Endothelial cell of umbilical vein (primary cell): ENCODE measurements at regions not wholly inside any gene's neighbourhood (a gene's known extent, or its start where the extent isn't known, plus 50 kb on each side); places are given as distances from the start of the nearest gene placed in this dataset.
A peak's percentile ranks its signal among the peaks of the same experiment; 100 is the strongest.

Source experiments
- BruUV-seq: library from RNA; stranded (reverse); fragments of 400-500 nt; replicated peaks from 2 replicates; lab custom pipeline; 2021; lab: Mats Ljungman, UMichigan
- CTCF ChIA-PET: fragments of 300-600, 350-600 bp; sonication (Branson Sonifier 250); formaldehyde crosslinking; loops from one replicate; lab custom pipeline; 2021; ENCODE audit warnings: antibody characterized with exemption, inconsistent platforms; lab: Charles Lee
- POLR2A ChIA-PET: fragments of 300-600, 350-600 bp; sonication (Branson Sonifier 250); formaldehyde crosslinking; loops from one replicate; lab custom pipeline; 2021; ENCODE audit warnings: antibody characterized with exemption, inconsistent platforms; lab: Charles Lee
- DNase-seq: peaks from one replicate; pipeline ENCODE4 v3.0.0-alpha.2; 2011; ENCODE audit warnings: low read depth, low spot score
- FAIRE-seq: peaks from 2 replicates; lab custom pipeline; 2011; peaks lifted over from hg19 to GRCh38; lab: Jason Lieb, UNC
- H2AFZ ChIP-seq: 2 replicates; pipeline ENCODE4 v1.6.0; 2012; ENCODE audit warnings: low read depth, low read length, control low read depth, inconsistent platforms
- H3K27ac ChIP-seq: 2 replicates; pipeline ENCODE4 v1.5.1; 2011; ENCODE audit warnings: low read depth, mild to moderate bottlenecking, control low read depth, low read length, moderate library complexity; ENCODE audit not compliant: insufficient read depth
- H3K27me3 ChIP-seq, 2 experiments: 2 replicates each; pipeline versions ENCODE4 v1.6.0 to v1.6.1; 2011; ENCODE audit warnings: low read length in 2 of 2, mixed read lengths in 1 of 2; ENCODE audit not compliant: control insufficient read depth in 2 of 2, insufficient read depth in 2 of 2
- H3K36me3 ChIP-seq, 2 experiments: 2 replicates in 1 of 2; 3 replicates in 1 of 2; pipeline ENCODE4 v1.5.1; 2011; ENCODE audit warnings: low read length in 2 of 2, mild to moderate bottlenecking in 1 of 2, moderate library complexity in 1 of 2; ENCODE audit not compliant: control insufficient read depth in 2 of 2, insufficient read depth in 2 of 2; ENCODE audit errors: extremely low read depth in 1 of 2
- H3K4me1 ChIP-seq: 3 replicates; pipeline ENCODE4 v1.5.1; 2011; ENCODE audit warnings: mild to moderate bottlenecking, low read length; ENCODE audit not compliant: control insufficient read depth, insufficient read depth; ENCODE audit errors: extremely low read depth
- H3K4me2 ChIP-seq: 2 replicates; pipeline ENCODE4 v1.6.1; 2011; ENCODE audit warnings: low read length, control low read depth, mixed read lengths; ENCODE audit not compliant: insufficient read depth
- H3K4me3 ChIP-seq, 3 experiments: fragments of 200-600 bp in 1 of 3; sonication (generic), shearing (Covaris generic) in 1 of 3; replicated peaks in 1 of 3; 2 replicates each; pipeline ENCODE4 v1.5.1; 2011 to 2016; ENCODE audit warnings: control low read depth in 3 of 3, low read length in 3 of 3, mild to moderate bottlenecking in 2 of 3, inconsistent platforms in 1 of 3, low read depth in 1 of 3, moderate library complexity in 1 of 3; ENCODE audit not compliant: insufficient read depth in 1 of 3
- H3K79me2 ChIP-seq: 2 replicates; pipeline ENCODE4 v1.6.0; 2012; ENCODE audit warnings: low read length, inconsistent platforms; ENCODE audit not compliant: control insufficient read depth, insufficient read depth
- H3K9ac ChIP-seq: replicated peaks from 2 replicates; pipeline ENCODE3; 2011; ENCODE audit warnings: low read length, control low read depth; ENCODE audit not compliant: insufficient read depth; ENCODE audit errors: extremely low read depth
- H3K9me1 ChIP-seq: replicated peaks from 3 replicates; pipeline ENCODE4 v1.6.0; 2011; ENCODE audit warnings: mild to moderate bottlenecking, low read length; ENCODE audit not compliant: control insufficient read depth, insufficient read depth; ENCODE audit errors: extremely low read depth
- H3K9me3 ChIP-seq: replicated peaks from 2 replicates; pipeline ENCODE4 v1.5.1; 2012; ENCODE audit warnings: low read length, inconsistent platforms; ENCODE audit not compliant: control insufficient read depth, insufficient read depth
- H4K20me1 ChIP-seq: replicated peaks from 2 replicates; pipeline ENCODE3; 2011; ENCODE audit warnings: mild to moderate bottlenecking, low read length; ENCODE audit not compliant: control insufficient read depth, insufficient read depth; ENCODE audit errors: extremely low read depth
- EZH2 ChIP-seq: IDR thresholded peaks from 2 replicates; pipeline ENCODE4 v1.6.1; 2012; ENCODE audit warnings: borderline replicate concordance, low read depth, mild to moderate bottlenecking, moderate library complexity, low read length, inconsistent platforms; ENCODE audit not compliant: severe bottlenecking
- FOS ChIP-seq: IDR thresholded peaks from 2 replicates; pipeline ENCODE4 v1.6.1; 2011; ENCODE audit warnings: mild to moderate bottlenecking, low read length, moderate library complexity, borderline replicate concordance; ENCODE audit not compliant: insufficient read depth
- GATA2 ChIP-seq: IDR thresholded peaks from 2 replicates; pipeline ENCODE4 v1.7.0; 2011; ENCODE audit warnings: low read depth, mild to moderate bottlenecking, moderate library complexity, mixed read lengths, low read length; ENCODE audit not compliant: insufficient read length, insufficient read depth
- JUN ChIP-seq: IDR thresholded peaks from 2 replicates; pipeline ENCODE4 v1.6.1; 2011; ENCODE audit warnings: borderline replicate concordance, low read depth; ENCODE audit not compliant: insufficient read length, insufficient read depth
- MAX ChIP-seq: IDR thresholded peaks from 2 replicates; pipeline ENCODE4 v1.6.1; 2011; ENCODE audit not compliant: insufficient read depth, insufficient read length
- MYC ChIP-seq: IDR thresholded peaks from one replicate; pipeline ENCODE4 v1.6.1; 2011; ENCODE audit warnings: mild to moderate bottlenecking, low read depth, low read length
- POLR2A ChIP-seq: IDR thresholded peaks from 2 replicates; pipeline ENCODE4 v1.6.1; 2012; ENCODE audit warnings: low read depth, mild to moderate bottlenecking, control low read depth, low read length
- POLR2AphosphoS5 ChIP-seq: IDR thresholded peaks from 2 replicates; pipeline ENCODE4 v1.6.1; 2012; ENCODE audit warnings: low read depth, mild to moderate bottlenecking, control low read depth, low read length, moderate library complexity; ENCODE audit not compliant: insufficient read depth
- dilution Hi-C: fragments of 300-500 bp; cut with MboI; formaldehyde crosslinking; loops from one replicate; pipeline ENCODE4 v1.15.0; 2019; ENCODE audit warnings: low sequenced_read_pairs; ENCODE audit not compliant: extremely low pct_ligation_motif_present
- intact Hi-C: fragments of 100-400 bp; cut with micrococcal nuclease; formaldehyde crosslinking; loops from one replicate; pipeline ENCODE4 v1.10.0; 2022
- TF ChIP-seq, protein P1 (sequence below), 2 donors: IDR thresholded peaks; 1 replicate in 1 of 2; 2 replicates in 1 of 2; pipeline ENCODE4 v1.5.1; 2011; ENCODE audit warnings: low read length in 2 of 2, mild to moderate bottlenecking in 2 of 2, moderate library complexity in 2 of 2, control low read depth in 1 of 2, inconsistent platforms in 1 of 2, low read depth in 1 of 2; ENCODE audit not compliant: insufficient read depth in 1 of 2; ENCODE audit errors: extremely low read depth in 1 of 2

DNA sequence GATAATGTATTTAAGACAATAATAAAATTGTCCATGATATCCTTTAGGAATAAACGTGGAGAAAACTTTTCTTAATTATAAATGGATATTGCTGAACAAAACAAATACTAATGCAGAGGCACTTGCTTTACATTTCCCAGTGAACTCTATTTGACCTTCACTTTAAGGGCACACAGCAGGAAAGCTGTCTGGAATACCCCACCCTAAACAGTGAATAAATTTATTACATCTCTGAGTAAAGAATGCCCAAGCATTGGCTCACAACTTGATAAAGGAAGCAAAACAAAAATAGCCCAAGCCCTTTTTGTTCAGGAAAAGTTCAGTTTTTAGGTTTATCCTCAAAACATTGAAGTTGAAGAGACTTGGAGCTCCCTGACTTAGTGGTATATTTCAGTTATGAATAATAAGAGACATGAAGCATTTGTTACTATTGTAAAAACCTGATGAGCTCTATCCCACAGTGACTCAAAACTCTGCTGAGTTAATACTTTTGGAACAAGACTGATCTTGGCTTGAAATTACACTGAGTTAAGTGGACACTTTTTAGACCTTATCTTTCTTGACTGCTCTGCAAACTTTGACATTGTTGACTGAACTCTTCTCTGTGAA, 353.9 kb downstream of the BCKDHB start:
- Histone ChIP-seq H3K27me3 (no peaks in the 10 kb centered on the region), H3K27ac (no peak overlapping the region), H3K4me1 (peaks cover 35% of the 10 kb centered on the region), H4K20me1 (no peaks in the 10 kb centered on the region), H3K9ac (no peak overlapping the region), H3K4me3 (no peak overlapping the region), H3K9me3 (no peaks in the 10 kb centered on the region), H2AFZ (no peak overlapping the region), H3K36me3 (no peaks in the 10 kb centered on the region), H3K9me1 (no peaks in the 10 kb centered on the region), H3K79me2 (no peaks in the 10 kb centered on the region), H3K4me2 (peak overlapping the region; percentile 12)
- FAIRE-seq (no peak), DNase-seq (peak; percentile 56)
- intact Hi-C loops: no loop called here
- dilution Hi-C loops: no loop called here
- ChIA-PET POLR2A (no interaction called here), CTCF (interaction anchor here (1.1 to 1.7 kb wide), 2 partner anchors 64 to 247 kb away, joined by 4 read pairs; no protein-coding TSS in a partner anchor)
- BruUV-seq: no TSS peak
- TF ChIP-seq FOS (no peak), MYC (no peak), MAX (no peak), GATA2 (no peak), POLR2A (no peak), JUN (no peak), EZH2 (no peak), POLR2AphosphoS5 (no peak)
- TF ChIP-seq, protein P1, sequence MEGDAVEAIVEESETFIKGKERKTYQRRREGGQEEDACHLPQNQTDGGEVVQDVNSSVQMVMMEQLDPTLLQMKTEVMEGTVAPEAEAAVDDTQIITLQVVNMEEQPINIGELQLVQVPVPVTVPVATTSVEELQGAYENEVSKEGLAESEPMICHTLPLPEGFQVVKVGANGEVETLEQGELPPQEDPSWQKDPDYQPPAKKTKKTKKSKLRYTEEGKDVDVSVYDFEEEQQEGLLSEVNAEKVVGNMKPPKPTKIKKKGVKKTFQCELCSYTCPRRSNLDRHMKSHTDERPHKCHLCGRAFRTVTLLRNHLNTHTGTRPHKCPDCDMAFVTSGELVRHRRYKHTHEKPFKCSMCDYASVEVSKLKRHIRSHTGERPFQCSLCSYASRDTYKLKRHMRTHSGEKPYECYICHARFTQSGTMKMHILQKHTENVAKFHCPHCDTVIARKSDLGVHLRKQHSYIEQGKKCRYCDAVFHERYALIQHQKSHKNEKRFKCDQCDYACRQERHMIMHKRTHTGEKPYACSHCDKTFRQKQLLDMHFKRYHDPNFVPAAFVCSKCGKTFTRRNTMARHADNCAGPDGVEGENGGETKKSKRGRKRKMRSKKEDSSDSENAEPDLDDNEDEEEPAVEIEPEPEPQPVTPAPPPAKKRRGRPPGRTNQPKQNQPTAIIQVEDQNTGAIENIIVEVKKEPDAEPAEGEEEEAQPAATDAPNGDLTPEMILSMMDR (IDR thresholded peaks at IDR 0.05; ENCODE audit: extremely low read depth in 1 of 2, insufficient read depth in 1 of 2, low read depth in 1 of 2, low read length in 2 of 2): no peak
